ENCODE measurements at regions not wholly inside any gene's neighbourhood (a gene's known extent, or its start where the extent isn't known, plus 50 kb on each side); places are given as distances from the start of the nearest gene placed in this dataset.

DNA sequence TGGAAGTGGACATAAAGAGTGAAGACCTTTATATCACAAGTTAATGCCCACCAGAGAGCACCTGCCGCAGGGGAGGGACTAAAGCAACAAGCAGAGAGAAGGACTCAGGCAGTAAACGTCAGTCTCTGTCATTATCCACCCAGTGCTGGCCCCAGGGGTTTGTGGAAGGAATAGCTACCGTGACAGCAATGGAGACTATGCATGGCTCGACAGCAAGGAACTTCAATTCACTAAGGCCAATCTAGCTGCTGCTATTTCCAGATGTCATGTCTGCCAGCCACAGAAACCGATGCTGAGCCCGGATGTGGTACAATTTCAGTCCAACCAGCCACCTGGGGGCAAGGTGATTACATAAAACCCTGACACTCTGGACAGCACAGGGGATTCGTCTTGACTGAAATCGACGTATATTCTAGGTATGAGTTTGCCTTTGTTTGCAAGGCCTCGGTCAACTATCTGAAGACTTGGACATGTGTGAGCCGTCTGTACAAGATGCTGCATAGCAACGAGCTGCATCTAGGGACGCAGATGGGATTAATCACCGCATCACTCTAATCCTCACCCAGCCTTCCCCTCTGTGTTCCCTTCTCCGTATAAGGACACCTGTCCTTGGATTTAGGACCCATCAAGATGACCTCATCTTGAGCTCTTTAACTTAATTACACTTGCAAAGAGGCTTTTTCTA is 154.1 kb upstream of the SH3BP4 start:
- TF ChIP-seq CSDC2 (CRISPR knock-in tag; IDR thresholded peaks at IDR 0.05) (no peak), ZFP30 (CRISPR knock-in tag; IDR thresholded peaks at IDR 0.05) (no peak)
- TF ChIP-seq, protein P1, sequence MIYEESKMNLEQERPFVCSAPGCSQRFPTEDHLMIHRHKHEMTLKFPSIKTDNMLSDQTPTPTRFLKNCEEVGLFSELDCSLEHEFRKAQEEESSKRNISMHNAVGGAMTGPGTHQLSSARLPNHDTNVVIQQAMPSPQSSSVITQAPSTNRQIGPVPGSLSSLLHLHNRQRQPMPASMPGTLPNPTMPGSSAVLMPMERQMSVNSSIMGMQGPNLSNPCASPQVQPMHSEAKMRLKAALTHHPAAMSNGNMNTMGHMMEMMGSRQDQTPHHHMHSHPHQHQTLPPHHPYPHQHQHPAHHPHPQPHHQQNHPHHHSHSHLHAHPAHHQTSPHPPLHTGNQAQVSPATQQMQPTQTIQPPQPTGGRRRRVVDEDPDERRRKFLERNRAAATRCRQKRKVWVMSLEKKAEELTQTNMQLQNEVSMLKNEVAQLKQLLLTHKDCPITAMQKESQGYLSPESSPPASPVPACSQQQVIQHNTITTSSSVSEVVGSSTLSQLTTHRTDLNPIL (CRISPR knock-in tag; IDR thresholded peaks at IDR 0.05; ENCODE audit: low read depth), result no peak
- TF ChIP-seq, protein P2, sequence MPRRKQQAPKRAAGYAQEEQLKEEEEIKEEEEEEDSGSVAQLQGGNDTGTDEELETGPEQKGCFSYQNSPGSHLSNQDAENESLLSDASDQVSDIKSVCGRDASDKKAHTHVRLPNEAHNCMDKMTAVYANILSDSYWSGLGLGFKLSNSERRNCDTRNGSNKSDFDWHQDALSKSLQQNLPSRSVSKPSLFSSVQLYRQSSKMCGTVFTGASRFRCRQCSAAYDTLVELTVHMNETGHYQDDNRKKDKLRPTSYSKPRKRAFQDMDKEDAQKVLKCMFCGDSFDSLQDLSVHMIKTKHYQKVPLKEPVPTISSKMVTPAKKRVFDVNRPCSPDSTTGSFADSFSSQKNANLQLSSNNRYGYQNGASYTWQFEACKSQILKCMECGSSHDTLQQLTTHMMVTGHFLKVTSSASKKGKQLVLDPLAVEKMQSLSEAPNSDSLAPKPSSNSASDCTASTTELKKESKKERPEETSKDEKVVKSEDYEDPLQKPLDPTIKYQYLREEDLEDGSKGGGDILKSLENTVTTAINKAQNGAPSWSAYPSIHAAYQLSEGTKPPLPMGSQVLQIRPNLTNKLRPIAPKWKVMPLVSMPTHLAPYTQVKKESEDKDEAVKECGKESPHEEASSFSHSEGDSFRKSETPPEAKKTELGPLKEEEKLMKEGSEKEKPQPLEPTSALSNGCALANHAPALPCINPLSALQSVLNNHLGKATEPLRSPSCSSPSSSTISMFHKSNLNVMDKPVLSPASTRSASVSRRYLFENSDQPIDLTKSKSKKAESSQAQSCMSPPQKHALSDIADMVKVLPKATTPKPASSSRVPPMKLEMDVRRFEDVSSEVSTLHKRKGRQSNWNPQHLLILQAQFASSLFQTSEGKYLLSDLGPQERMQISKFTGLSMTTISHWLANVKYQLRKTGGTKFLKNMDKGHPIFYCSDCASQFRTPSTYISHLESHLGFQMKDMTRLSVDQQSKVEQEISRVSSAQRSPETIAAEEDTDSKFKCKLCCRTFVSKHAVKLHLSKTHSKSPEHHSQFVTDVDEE (CRISPR knock-in tag; IDR thresholded peaks at IDR 0.05), result no peak

All from SK-N-SH treated with all-trans-retinoic acid at 6 μM for 48 hours (cell line).